Chondrocyte (in vitro differentiated cells): ENCODE measurements at regions not wholly inside any gene's neighbourhood (a gene's known extent, or its start where the extent isn't known, plus 50 kb on each side); places are given as distances from the start of the nearest gene placed in this dataset.

Source experiments
- DNase-seq: peaks from one replicate; pipeline ENCODE4 v3.0.0; 2021; ENCODE audit warnings: mixed read lengths, low spot score
- H3K27ac Mint-ChIP-seq: one replicate; pipeline ENCODE4 v1.8.0; 2021; ENCODE audit warnings: mild to moderate bottlenecking, moderate library complexity, mixed read lengths; ENCODE audit not compliant: unreplicated experiment
- H3K27me3 Mint-ChIP-seq: 2 replicates; pipeline ENCODE4 v1.8.0; 2021; ENCODE audit warnings: low read depth, mixed read lengths
- H3K36me3 Mint-ChIP-seq: 2 replicates; pipeline ENCODE4 v1.8.0; 2021; ENCODE audit warnings: low read depth, mixed read lengths
- H3K4me1 Mint-ChIP-seq: 2 replicates; pipeline ENCODE4 v1.8.0; 2021; ENCODE audit warnings: low read depth, mild to moderate bottlenecking, mixed read lengths
- H3K4me3 Mint-ChIP-seq: one replicate; pipeline ENCODE4 v1.8.0; 2021; ENCODE audit warnings: mild to moderate bottlenecking, moderate library complexity, mixed read lengths; ENCODE audit not compliant: unreplicated experiment
- H3K9me3 Mint-ChIP-seq: 2 replicates; pipeline ENCODE4 v1.8.0; 2021; ENCODE audit warnings: low read depth, mixed read lengths
- TF ChIP-seq, protein P1 (sequence below): fragments of 200-600 bp; sonication (generic); IDR thresholded peaks from 2 replicates; pipeline ENCODE4 v1.5.0; 2021; ENCODE audit warnings: antibody characterized with exemption, mild to moderate bottlenecking, moderate library complexity

DNA sequence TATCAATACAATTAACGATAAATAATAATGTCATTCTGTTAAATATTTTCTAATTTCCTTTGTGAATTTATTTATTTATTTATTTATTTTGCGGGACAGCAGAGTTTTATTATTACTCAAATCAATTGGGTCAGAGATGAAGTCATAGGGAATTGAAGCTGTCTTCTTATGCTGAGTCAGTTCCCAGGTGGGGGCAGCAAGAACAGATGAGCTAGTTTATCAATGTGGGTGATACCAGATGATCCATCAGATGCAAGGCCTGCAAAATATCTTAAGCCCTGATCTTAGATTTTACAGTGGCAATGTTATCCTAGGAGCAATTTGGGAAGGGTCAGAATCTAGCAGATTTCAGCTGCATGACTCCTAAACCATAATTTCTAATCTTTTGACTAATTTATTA is 1050.3 kb downstream of the OTOL1 start:
- Mint-ChIP-seq H3K9me3 (no peaks in the 10 kb centered on the region), H3K27ac (no peak overlapping the region), H3K27me3 (no peaks in the 10 kb centered on the region), H3K36me3 (no peaks in the 10 kb centered on the region), H3K4me1 (no peaks in the 10 kb centered on the region), H3K4me3 (no peak overlapping the region)
- TF ChIP-seq, protein P1, sequence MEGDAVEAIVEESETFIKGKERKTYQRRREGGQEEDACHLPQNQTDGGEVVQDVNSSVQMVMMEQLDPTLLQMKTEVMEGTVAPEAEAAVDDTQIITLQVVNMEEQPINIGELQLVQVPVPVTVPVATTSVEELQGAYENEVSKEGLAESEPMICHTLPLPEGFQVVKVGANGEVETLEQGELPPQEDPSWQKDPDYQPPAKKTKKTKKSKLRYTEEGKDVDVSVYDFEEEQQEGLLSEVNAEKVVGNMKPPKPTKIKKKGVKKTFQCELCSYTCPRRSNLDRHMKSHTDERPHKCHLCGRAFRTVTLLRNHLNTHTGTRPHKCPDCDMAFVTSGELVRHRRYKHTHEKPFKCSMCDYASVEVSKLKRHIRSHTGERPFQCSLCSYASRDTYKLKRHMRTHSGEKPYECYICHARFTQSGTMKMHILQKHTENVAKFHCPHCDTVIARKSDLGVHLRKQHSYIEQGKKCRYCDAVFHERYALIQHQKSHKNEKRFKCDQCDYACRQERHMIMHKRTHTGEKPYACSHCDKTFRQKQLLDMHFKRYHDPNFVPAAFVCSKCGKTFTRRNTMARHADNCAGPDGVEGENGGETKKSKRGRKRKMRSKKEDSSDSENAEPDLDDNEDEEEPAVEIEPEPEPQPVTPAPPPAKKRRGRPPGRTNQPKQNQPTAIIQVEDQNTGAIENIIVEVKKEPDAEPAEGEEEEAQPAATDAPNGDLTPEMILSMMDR: no peak
- DNase-seq: no peak

DNA sequence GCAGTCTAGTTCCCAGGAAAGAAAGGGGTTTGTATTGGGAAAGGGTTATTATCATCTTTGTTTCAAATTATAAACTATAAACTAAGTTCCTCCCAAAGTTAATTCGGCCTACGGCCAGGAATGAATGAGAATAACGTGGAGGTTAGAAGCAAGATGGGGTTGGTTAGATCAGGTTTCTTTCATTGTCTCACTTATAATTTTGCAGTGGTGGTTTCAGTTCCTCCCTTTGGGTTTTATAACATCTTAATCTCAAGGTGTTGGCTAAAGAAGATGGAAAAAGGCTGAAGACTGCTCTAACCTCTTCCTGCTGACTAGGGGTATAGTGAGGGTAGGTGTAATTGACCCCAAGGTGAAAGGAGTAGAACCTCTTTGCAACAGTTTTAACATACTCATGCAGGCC is 1050.7 kb downstream of the OTOL1 start:
- no peaks in the 10 kb centered on the region for H3K27me3 Mint-ChIP-seq
- no peaks in the 10 kb centered on the region for H3K36me3 Mint-ChIP-seq
- no peak overlapping the region for H3K4me3 Mint-ChIP-seq
- H3K27ac Mint-ChIP-seq: no peak overlapping the region
- no peak for DNase-seq
- TF ChIP-seq, protein P1: no peak
- no peaks in the 10 kb centered on the region for H3K9me3 Mint-ChIP-seq
- no peaks in the 10 kb centered on the region for H3K4me1 Mint-ChIP-seq

DNA sequence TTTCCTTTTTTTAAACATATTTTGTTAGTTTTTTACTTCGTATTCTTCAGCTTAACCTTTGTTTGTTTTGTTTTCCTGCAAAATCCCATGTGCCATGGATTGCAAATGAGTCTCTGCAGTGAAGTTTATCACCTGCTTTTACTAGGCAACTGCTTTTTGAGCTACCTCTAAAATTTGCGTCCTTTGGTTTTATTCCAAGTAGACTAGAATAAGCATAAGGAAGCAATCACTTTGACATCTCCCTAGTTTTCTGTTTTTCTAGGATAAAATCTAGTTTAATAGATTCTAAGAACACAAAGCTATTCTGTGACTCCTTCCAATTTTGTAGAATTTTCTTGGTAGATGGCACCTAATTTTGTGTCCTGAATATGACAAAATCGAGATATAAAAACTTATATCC is 1059.2 kb downstream of the OTOL1 start:
- Mint-ChIP-seq H3K27ac (no peak overlapping the region), H3K27me3 (no peaks in the 10 kb centered on the region), H3K4me3 (no peak overlapping the region), H3K36me3 (no peaks in the 10 kb centered on the region), H3K4me1 (peaks cover 13% of the 10 kb centered on the region), H3K9me3 (no peaks in the 10 kb centered on the region)
- DNase-seq: no peak
- TF ChIP-seq, protein P1: no peak

DNA sequence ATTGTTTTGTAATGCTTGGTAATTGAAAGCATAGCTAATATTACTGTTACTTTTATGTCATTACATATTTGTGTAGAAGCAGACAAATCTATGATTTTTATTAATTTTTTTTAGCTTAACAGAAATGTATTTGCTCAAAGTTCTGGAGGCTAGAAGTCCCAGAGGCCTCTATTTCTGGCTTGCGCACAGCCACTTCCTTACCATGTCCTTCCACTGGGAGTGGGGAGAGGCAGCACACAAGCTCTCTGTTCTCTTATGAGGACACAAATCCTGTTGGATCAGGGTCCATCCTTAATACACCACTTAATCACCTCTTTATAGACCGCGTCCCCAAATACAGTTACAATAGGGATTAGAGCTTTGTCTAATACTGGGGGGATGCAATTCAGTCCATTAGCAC is 1061.4 kb downstream of the OTOL1 start:
- no peak overlapping the region for H3K27ac Mint-ChIP-seq
- TF ChIP-seq, protein P1: no peak

DNA sequence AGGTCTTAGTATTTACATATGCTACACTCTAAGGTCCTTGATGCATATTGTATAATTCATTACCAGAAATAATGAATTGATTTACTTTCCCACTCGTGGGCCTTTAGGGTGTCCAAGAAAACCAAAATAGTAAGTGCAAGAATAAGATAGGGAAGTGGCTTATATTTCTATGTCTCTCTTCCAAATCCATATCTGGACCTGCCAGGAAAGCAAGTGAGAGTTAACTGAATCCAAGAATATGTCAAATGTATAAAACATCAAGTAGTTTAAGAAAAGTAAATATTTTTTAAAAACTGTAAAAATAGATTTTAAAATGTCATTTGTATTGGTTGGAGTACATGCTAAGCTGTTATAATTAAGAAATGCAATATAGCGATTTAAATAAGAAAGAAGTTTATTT is 1072.1 kb downstream of the OTOL1 start:
- Mint-ChIP-seq H3K27me3 (no peaks in the 10 kb centered on the region), H3K4me1 (no peaks in the 10 kb centered on the region), H3K27ac (no peak overlapping the region), H3K9me3 (no peaks in the 10 kb centered on the region), H3K36me3 (no peaks in the 10 kb centered on the region), H3K4me3 (no peak overlapping the region)
- TF ChIP-seq, protein P1: no peak
- DNase-seq: no peak

More for the DNA sequence above, 1061.4 kb downstream of the OTOL1 start:
- H3K4me3 Mint-ChIP-seq: no peak overlapping the region
- peaks cover 13% of the 10 kb centered on the region for H3K4me1 Mint-ChIP-seq
- H3K27me3 Mint-ChIP-seq: no peaks in the 10 kb centered on the region
- DNase-seq: no peak
- no peaks in the 10 kb centered on the region for H3K36me3 Mint-ChIP-seq
- H3K9me3 Mint-ChIP-seq: no peaks in the 10 kb centered on the region
